ENCODE measurements at regions not wholly inside any gene's neighbourhood (a gene's known extent, or its start where the extent isn't known, plus 50 kb on each side); places are given as distances from the start of the nearest gene placed in this dataset.

GRCh38 chr5:133730866-133731265 is 118.5 kb upstream of the FSTL4 start:
- H3K36me3 ChIP-seq (ENCODE audit: insufficient read depth, low read length) = no peaks in the 10 kb centered on the region
- no peak for TF ChIP-seq CTCF (conservative IDR thresholded peaks at IDR 0.05; ENCODE audit: low read length)
- TF ChIP-seq EZH2phosphoT487 (IDR thresholded peaks at IDR 0.05; ENCODE audit: borderline replicate concordance) = no peak
- H3K9me2 ChIP-seq (replicated peaks; ENCODE audit: low read depth, low read length) = no peaks in the 10 kb centered on the region
- H3K9me3 ChIP-seq (ENCODE audit: insufficient read depth, low read depth, low read length) = no peaks in the 10 kb centered on the region
- no peaks in the 10 kb centered on the region for H3K4me1 ChIP-seq (ENCODE audit: insufficient read depth, low read length, poor library complexity, severe bottlenecking)
- no peaks in the 10 kb centered on the region for H3K27me3 ChIP-seq (ENCODE audit: insufficient read depth, low read length, poor library complexity, severe bottlenecking)
- H3K4me2 ChIP-seq (ENCODE audit: low read depth, low read length, poor library complexity, severe bottlenecking) = no peak overlapping the region
- H3K9ac ChIP-seq (ENCODE audit: low read depth, low read length, poor library complexity, severe bottlenecking) = no peak overlapping the region
- no peaks in the 10 kb centered on the region for H3F3A ChIP-seq (ENCODE audit: low read depth)
- no peak overlapping the region for H3K4me3 ChIP-seq (ENCODE audit: low read length, poor library complexity, severe bottlenecking)
- H3K79me2 ChIP-seq (ENCODE audit: insufficient read depth, low read length) = no peaks in the 10 kb centered on the region
- no peaks in the 10 kb centered on the region for H4K20me1 ChIP-seq (ENCODE audit: insufficient read depth, low read length, poor library complexity, severe bottlenecking)
- no peak overlapping the region for H2AFZ ChIP-seq (ENCODE audit: low read length)

GRCh38 chr5:133730346-133730745 is 118.0 kb upstream of the FSTL4 start:
- Histone ChIP-seq H3K4me2 (ENCODE audit: low read depth, low read length, poor library complexity, severe bottlenecking) (no peak overlapping the region), H3K4me1 (ENCODE audit: insufficient read depth, low read length, poor library complexity, severe bottlenecking) (no peaks in the 10 kb centered on the region)
- no peak for TF ChIP-seq EZH2phosphoT487 (IDR thresholded peaks at IDR 0.05; ENCODE audit: borderline replicate concordance)
- TF ChIP-seq CTCF (conservative IDR thresholded peaks at IDR 0.05; ENCODE audit: low read length) = no peak

GRCh38 chr5:133729800-133730199 is 117.5 kb upstream of the FSTL4 start:
- H3K9me2 ChIP-seq (replicated peaks; ENCODE audit: low read depth, low read length) = no peaks in the 10 kb centered on the region

More at GRCh38 chr5:133730346-133730745, 118.0 kb upstream of the FSTL4 start:
- Histone ChIP-seq H3K9me2 (replicated peaks; ENCODE audit: low read depth, low read length) (no peaks in the 10 kb centered on the region), H3K9me3 (ENCODE audit: insufficient read depth, low read depth, low read length) (no peaks in the 10 kb centered on the region), H3K4me3 (ENCODE audit: low read length, poor library complexity, severe bottlenecking) (no peak overlapping the region), H2AFZ (ENCODE audit: low read length) (no peak overlapping the region), H3K79me2 (ENCODE audit: insufficient read depth, low read length) (no peaks in the 10 kb centered on the region), H3K36me3 (ENCODE audit: insufficient read depth, low read length) (no peaks in the 10 kb centered on the region), H3F3A (ENCODE audit: low read depth) (no peaks in the 10 kb centered on the region), H3K27me3 (ENCODE audit: insufficient read depth, low read length, poor library complexity, severe bottlenecking) (no peaks in the 10 kb centered on the region), H4K20me1 (ENCODE audit: insufficient read depth, low read length, poor library complexity, severe bottlenecking) (no peaks in the 10 kb centered on the region), H3K9ac (ENCODE audit: low read depth, low read length, poor library complexity, severe bottlenecking) (no peak overlapping the region)

More at GRCh38 chr5:133729800-133730199, 117.5 kb upstream of the FSTL4 start:
- H3K9ac ChIP-seq (ENCODE audit: low read depth, low read length, poor library complexity, severe bottlenecking) = no peak overlapping the region
- no peaks in the 10 kb centered on the region for H3K4me1 ChIP-seq (ENCODE audit: insufficient read depth, low read length, poor library complexity, severe bottlenecking)
- no peak overlapping the region for H3K4me2 ChIP-seq (ENCODE audit: low read depth, low read length, poor library complexity, severe bottlenecking)
- no peaks in the 10 kb centered on the region for H3K9me3 ChIP-seq (ENCODE audit: insufficient read depth, low read depth, low read length)
- no peaks in the 10 kb centered on the region for H3F3A ChIP-seq (ENCODE audit: low read depth)
- no peaks in the 10 kb centered on the region for H4K20me1 ChIP-seq (ENCODE audit: insufficient read depth, low read length, poor library complexity, severe bottlenecking)
- TF ChIP-seq EZH2phosphoT487 (IDR thresholded peaks at IDR 0.05; ENCODE audit: borderline replicate concordance) = no peak
- no peak for TF ChIP-seq CTCF (conservative IDR thresholded peaks at IDR 0.05; ENCODE audit: low read length)
- H3K79me2 ChIP-seq (ENCODE audit: insufficient read depth, low read length) = no peaks in the 10 kb centered on the region
- H3K36me3 ChIP-seq (ENCODE audit: insufficient read depth, low read length) = no peaks in the 10 kb centered on the region
- H3K27me3 ChIP-seq (ENCODE audit: insufficient read depth, low read length, poor library complexity, severe bottlenecking) = no peaks in the 10 kb centered on the region
- no peak overlapping the region for H3K4me3 ChIP-seq (ENCODE audit: low read length, poor library complexity, severe bottlenecking)
- no peak overlapping the region for H2AFZ ChIP-seq (ENCODE audit: low read length)
